Spleen (tissue), 11 donors: ENCODE measurements at regions not wholly inside any gene's neighbourhood (a gene's known extent, or its start where the extent isn't known, plus 50 kb on each side); places are given as distances from the start of the nearest gene placed in this dataset.
"Not testable (repeated sequence)": the region's sequence is repeated elsewhere in the genome, so short reads cannot be mapped to it uniquely, and the experiment has no call there.

Experiments used
- DNase-seq: peaks from one replicate; pipeline ENCODE4 v3.0.0-alpha.2; 2020
- H3K27ac ChIP-seq, 8 donors: fragments of 200-600 bp; sonication (generic) in 7 of 8; 1 replicate in 4 of 8; 2 replicates in 4 of 8; pipeline versions ENCODE4 v1.5.0 to v1.8.0; 2016 to 2021; ENCODE audit warnings: inconsistent platforms in 4 of 8, mild to moderate bottlenecking in 4 of 8, moderate library complexity in 1 of 8
- H3K27me3 ChIP-seq, 7 donors: fragments of 200-600 bp; sonication (generic) in 6 of 7; replicated peaks in 1 of 7; 1 replicate in 4 of 7; 2 replicates in 3 of 7; pipeline versions ENCODE4 v1.5.0 to v1.8.0; 2016 to 2021; ENCODE audit warnings: inconsistent platforms in 3 of 7, mild to moderate bottlenecking in 1 of 7
- H3K36me3 ChIP-seq, 6 donors: fragments of 200-600 bp; sonication (generic) in 5 of 6; 1 replicate in 4 of 6; 2 replicates in 2 of 6; pipeline versions ENCODE4 v1.5.0 to v1.8.0; 2016 to 2021; ENCODE audit warnings: inconsistent platforms in 2 of 6
- H3K4me1 ChIP-seq, 6 donors: fragments of 200-600 bp; sonication (generic) in 5 of 6; 1 replicate in 3 of 6; 2 replicates in 3 of 6; pipeline versions ENCODE4 v1.5.0 to v1.8.0; 2016 to 2021; ENCODE audit warnings: inconsistent platforms in 3 of 6
- H3K4me3 ChIP-seq, 8 donors: fragments of 200-600 bp; sonication (generic) in 7 of 8; 1 replicate in 4 of 8; 2 replicates in 4 of 8; pipeline versions ENCODE4 v1.5.0 to v1.8.0; 2016 to 2021; ENCODE audit warnings: inconsistent platforms in 4 of 8, mild to moderate bottlenecking in 4 of 8, moderate library complexity in 2 of 8
- H3K9me3 ChIP-seq, 8 donors: fragments of 200-600 bp; sonication (generic) in 7 of 8; 1 replicate in 4 of 8; 2 replicates in 4 of 8; pipeline versions ENCODE4 v1.5.0 to v1.8.0; 2016 to 2021; ENCODE audit warnings: inconsistent platforms in 4 of 8
- POLR2A ChIP-seq, 3 donors: fragments of 450-650 bp; IDR thresholded peaks; one replicate each; pipeline ENCODE4 v1.5.1; 2017; ENCODE audit warnings: antibody characterized with exemption in 3 of 3, mild to moderate bottlenecking in 1 of 3
- POLR2AphosphoS5 ChIP-seq, 3 donors: sonication (generic); formaldehyde crosslinking; IDR thresholded peaks; one replicate each; pipeline ENCODE4 v1.5.1; 2017; ENCODE audit warnings: antibody characterized with exemption in 3 of 3
- WGBS, 5 donors: extraction: QIAGEN DNeasy Blood & Tissue Kit in 3 of 5; methylation state at CpG; one replicate each; pipeline versions ENCODE4 v1.1.5 to v1.1.7; 2013 to 2018; 5-methylcytosine and 5-hydroxymethylcytosine counted together
- intact Hi-C: fragments of 100-400 bp; cut with DNase I; formaldehyde crosslinking; loops from one replicate; pipeline ENCODE4 v1.15.0; 2023; ENCODE audit warnings: low total_unique reads
- TF ChIP-seq, protein P1 (sequence below), 11 experiments: fragments of 200-600 bp in 7 of 11; fragments of 450-650 bp in 4 of 11; sonication (generic) in 4 of 11; IDR thresholded peaks in 8 of 11; conservative IDR thresholded peaks in 3 of 11; 1 replicate in 7 of 11; 2 replicates in 4 of 11; pipeline versions ENCODE4 v1.4.0 to v1.8.0; 2016 to 2021; ENCODE audit warnings: antibody characterized with exemption in 11 of 11, inconsistent platforms in 4 of 11, mild to moderate bottlenecking in 1 of 11
- donor health status: healthy with polysubstance abuse.
- donor health status: DM: no; HTN: no; CAD: no; lungs with moderate emphysema.
- donor health status: DM: no; HTN: no; CAD: no.
- donor health status: Bipolar disorder and iron deficiency.
- donor health status: healthy.
- donor health status: DM: no; HTN: no; CAD: no.
- donor health status: DM: yes; HTN: yes; CAD: no.

DNA sequence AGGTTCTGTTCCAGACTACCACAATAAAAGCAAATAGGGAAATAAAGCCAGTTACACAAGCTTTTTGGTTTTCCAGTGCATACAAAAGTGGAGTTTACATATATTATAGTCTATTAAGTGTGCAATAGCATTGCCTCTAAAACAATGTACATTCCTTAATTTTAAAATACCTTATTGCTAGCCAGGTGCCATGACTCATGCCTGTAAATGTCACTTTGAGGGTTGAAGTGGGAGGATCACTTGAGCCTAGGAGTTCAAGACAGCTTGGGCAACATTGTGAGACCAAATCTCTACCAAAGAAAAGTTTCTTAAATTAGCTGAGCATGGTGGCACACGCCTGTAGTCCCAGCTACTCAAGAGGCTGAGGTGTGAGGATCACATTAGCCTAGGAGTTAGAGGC lies 52.9 kb upstream of the IMP4 start:
- intact Hi-C loops = no loop called here
- WGBS, 5 donors = 46 to 76% (median 69%) methylated on average over 1 of the region's 1 CpG
- H3K4me1 ChIP-seq = no peaks in the 10 kb centered on the region
- no peaks in the 10 kb centered on the region for H3K36me3 ChIP-seq
- no peaks in the 10 kb centered on the region for H3K9me3 ChIP-seq
- no peak overlapping the region for H3K4me3 ChIP-seq
- no peak for DNase-seq
- no peak overlapping the region for H3K27ac ChIP-seq
- TF ChIP-seq POLR2A (IDR thresholded peaks at IDR 0.05) (no peak), POLR2AphosphoS5 (IDR thresholded peaks at IDR 0.05) (no peak)
- TF ChIP-seq, protein P1, sequence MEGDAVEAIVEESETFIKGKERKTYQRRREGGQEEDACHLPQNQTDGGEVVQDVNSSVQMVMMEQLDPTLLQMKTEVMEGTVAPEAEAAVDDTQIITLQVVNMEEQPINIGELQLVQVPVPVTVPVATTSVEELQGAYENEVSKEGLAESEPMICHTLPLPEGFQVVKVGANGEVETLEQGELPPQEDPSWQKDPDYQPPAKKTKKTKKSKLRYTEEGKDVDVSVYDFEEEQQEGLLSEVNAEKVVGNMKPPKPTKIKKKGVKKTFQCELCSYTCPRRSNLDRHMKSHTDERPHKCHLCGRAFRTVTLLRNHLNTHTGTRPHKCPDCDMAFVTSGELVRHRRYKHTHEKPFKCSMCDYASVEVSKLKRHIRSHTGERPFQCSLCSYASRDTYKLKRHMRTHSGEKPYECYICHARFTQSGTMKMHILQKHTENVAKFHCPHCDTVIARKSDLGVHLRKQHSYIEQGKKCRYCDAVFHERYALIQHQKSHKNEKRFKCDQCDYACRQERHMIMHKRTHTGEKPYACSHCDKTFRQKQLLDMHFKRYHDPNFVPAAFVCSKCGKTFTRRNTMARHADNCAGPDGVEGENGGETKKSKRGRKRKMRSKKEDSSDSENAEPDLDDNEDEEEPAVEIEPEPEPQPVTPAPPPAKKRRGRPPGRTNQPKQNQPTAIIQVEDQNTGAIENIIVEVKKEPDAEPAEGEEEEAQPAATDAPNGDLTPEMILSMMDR (IDR thresholded peaks at IDR 0.05 in 8 of 11, conservative IDR thresholded peaks at IDR 0.05 in 3 of 11) = no peak
- peaks cover 0 to 26% (median 0%) of the 10 kb centered on the region in 7 donors for H3K27me3 ChIP-seq

DNA sequence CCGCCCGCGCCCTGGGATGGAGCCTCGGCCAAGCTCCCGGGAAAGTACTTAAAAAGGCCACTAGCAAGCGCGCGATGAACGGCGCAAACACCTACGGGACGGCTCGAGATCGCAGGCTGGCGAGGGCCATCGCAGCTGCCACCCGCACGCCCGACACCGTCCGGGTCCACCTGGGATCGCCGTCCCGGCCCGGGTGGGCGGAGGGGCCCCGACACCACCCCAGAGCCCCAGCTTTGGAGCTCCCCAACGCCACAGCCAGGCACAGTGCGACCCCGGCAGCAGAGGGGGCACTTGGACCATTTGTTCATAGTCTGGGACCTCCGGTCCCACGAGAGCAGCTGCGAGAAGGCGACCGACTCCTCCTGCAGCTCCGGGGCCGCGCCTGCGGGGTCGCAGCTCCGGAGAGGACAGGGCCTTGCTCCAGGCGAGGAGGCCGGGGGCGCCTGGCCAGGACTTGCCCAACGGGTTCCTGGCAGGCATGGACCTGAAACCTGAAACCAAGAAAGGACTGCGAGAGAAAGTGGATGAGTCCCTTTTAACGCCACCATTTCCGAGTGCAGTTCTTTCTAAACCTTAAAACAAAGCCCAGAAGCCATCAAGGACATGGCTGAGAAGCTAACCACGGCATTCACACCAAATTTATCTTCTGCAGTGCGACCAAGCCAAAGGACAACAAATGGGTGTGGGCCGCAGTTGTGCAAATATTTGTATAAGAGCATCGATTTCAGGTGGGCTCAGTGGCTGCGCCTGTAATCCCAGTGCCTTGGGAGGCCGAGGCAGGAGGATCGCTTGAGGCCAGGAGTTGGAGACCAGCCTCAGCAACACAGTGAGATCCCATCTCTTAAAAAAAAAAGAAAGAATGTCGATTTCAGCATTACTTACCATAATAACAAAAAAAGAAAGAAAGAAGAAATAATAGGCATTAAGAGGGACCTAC lies 54.0 kb upstream of the IMP4 start:
- no peak overlapping the region for H3K4me3 ChIP-seq
- WGBS, 5 donors = 66 to 89% (median 79%) methylated on average over 41 to 56 of the region's 56 CpGs
- H3K27ac ChIP-seq = no peak overlapping the region
- intact Hi-C loops = no loop called here
- no peaks in the 10 kb centered on the region for H3K9me3 ChIP-seq
- no peaks in the 10 kb centered on the region for H3K4me1 ChIP-seq
- peaks cover 0 to 20% (median 0%) of the 10 kb centered on the region in 7 donors for H3K27me3 ChIP-seq
- H3K36me3 ChIP-seq = no peaks in the 10 kb centered on the region
- TF ChIP-seq POLR2AphosphoS5 (IDR thresholded peaks at IDR 0.05) (no peak), POLR2A (IDR thresholded peaks at IDR 0.05) (no peak)
- TF ChIP-seq, protein P1 (IDR thresholded peaks at IDR 0.05 in 8 of 11, conservative IDR thresholded peaks at IDR 0.05 in 3 of 11) = no peak
- DNase-seq = peak; percentile 74

DNA sequence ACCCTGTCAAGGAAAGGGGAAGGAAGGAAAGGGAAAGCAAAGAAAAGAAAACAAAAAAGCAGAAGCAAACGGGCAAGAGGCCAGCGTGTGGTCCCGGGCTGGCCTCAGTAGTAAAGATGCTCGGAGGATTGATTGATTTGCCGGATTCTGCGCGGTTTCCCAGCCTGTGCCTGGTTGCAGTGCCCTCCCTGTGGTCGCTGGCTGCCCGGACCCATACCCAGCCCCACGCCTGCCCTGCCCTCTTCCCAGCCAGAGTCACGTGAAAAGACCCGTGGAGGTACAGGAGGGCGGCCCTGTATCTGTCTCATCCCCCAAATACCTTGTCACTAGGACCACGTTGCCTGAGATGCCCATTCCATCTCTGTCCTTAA lies 55.1 kb upstream of the IMP4 start:
- no peaks in the 10 kb centered on the region for H3K36me3 ChIP-seq
- no peaks in the 10 kb centered on the region for H3K4me1 ChIP-seq
- intact Hi-C loops = no loop called here
- DNase-seq = peak; percentile 44
- no peak overlapping the region for H3K27ac ChIP-seq
- H3K9me3 ChIP-seq = no peaks in the 10 kb centered on the region
- WGBS, 5 donors = 41 to 57% (median 46%) methylated on average over 14 of the region's 14 CpGs
- no peak overlapping the region for H3K4me3 ChIP-seq
- peaks cover 0 to 20% (median 0%) of the 10 kb centered on the region in 7 donors for H3K27me3 ChIP-seq
- TF ChIP-seq, protein P1 (IDR thresholded peaks at IDR 0.05 in 8 of 11, conservative IDR thresholded peaks at IDR 0.05 in 3 of 11) = no peak
- no peak for TF ChIP-seq POLR2AphosphoS5 (IDR thresholded peaks at IDR 0.05)
- TF ChIP-seq POLR2A (IDR thresholded peaks at IDR 0.05) = no peak

DNA sequence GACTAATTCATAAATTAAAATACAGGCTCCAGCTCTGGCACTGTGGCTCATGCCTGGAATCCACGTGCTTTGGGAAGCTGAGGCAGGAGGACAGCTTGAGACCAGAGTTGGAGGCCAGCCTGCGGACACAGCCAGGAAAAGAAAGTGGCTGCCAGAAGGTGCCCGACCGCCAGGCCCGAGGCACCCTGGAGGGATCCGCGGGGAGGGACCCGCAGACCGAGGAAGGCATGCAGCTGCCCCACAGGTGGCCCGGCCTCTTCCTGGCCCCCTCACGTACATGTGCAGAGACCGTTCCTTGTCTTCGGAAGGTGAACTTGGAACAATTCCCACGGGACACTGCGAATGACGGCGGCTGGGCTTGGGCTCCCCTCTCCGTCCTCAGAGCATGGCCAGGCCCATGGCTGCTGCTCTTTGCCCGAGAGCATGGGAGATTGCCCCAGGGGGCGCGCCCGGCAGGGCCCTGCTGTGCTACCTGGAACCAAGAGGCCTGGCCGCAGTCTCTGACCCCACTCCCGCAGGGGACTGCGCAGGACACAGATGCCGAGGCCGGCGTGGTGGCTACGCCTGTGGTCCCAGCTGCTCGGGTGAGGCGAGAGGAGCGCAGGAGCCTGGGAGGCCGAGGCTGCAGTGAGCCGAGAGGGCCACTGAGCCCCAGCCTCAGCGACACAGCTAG lies 55.6 kb upstream of the IMP4 start:
- H3K27me3 ChIP-seq = peaks cover 0 to 16% (median 0%) of the 10 kb centered on the region in 7 donors
- TF ChIP-seq POLR2A (IDR thresholded peaks at IDR 0.05) (no peak), POLR2AphosphoS5 (IDR thresholded peaks at IDR 0.05) (no peak)
- TF ChIP-seq, protein P1 (IDR thresholded peaks at IDR 0.05 in 8 of 11, conservative IDR thresholded peaks at IDR 0.05 in 3 of 11) = no peak
- DNase-seq = peak; percentile 71
- no peaks in the 10 kb centered on the region for H3K36me3 ChIP-seq
- intact Hi-C loops = no loop called here
- H3K4me1 ChIP-seq = no peaks in the 10 kb centered on the region
- WGBS, 5 donors = 82 to 89% (median 87%) methylated on average over 26 to 35 of the region's 35 CpGs
- no peak overlapping the region for H3K27ac ChIP-seq
- no peaks in the 10 kb centered on the region for H3K9me3 ChIP-seq
- H3K4me3 ChIP-seq = no peak overlapping the region

DNA sequence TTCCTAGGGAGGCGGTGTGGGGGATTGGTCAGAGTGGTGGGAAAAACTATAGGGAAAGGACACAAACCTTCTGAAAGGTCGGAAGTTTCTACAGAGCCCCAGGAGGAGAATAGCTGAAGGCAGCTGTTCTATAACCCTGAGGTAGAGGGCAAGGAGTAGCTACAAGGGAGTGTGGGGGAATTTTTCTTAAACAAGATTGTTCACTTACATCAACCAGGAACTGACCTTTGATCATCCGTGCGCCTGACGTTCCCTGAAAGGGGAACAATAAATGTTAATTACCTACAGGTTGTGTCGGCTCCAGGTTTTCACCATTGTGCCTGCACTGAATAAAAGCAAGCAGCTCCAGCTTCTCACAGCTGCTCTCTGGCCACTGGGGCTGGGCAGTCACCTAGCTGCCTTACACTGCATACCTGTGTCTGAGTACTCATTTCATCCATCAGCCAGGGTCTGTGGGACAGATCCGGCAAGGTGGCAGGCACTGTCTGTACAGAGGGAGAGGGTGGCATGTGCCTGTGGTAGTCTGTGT lies 59.3 kb upstream of the IMP4 start:
- H3K27ac ChIP-seq, DNase-seq, H3K4me1 ChIP-seq, intact Hi-C loops, H3K4me3 ChIP-seq, H3K36me3 ChIP-seq, H3K9me3 ChIP-seq: not testable (repeated sequence)
- H3K27me3 ChIP-seq = peaks cover 0 to 13% (median 0%) of the 10 kb centered on the region in 7 donors
- 72 to 88% (median 78%) methylated on average over 2 to 6 of the region's 7 CpGs for WGBS, 5 donors

DNA sequence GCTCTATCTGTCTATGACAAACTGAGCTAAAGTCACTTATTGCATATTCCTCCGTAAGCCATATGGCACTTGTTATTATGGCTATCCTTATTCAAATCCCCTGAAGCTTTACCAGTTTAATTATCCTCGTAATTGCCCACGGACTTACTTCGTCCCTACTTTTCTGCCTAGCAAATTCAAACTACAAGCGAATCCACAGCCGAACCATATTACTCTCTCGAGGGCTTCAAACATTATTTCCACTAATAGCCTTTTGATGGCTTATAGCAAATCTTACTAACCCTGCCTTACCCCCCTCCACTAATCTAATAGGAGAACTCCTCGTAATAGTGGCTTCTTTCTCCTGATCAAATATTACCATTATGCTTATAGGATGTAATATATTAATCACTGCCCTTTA lies 63.1 kb upstream of the IMP4 start:
- H3K27me3 ChIP-seq, DNase-seq, H3K4me1 ChIP-seq, H3K4me3 ChIP-seq, H3K27ac ChIP-seq, H3K9me3 ChIP-seq, H3K36me3 ChIP-seq, intact Hi-C loops: not testable (repeated sequence)
- WGBS, 5 donors = 76 to 91% (median 83%) methylated on average over 8 of the region's 8 CpGs
